ENCODE measurements at regions not wholly inside any gene's neighbourhood (a gene's known extent, or its start where the extent isn't known, plus 50 kb on each side); places are given as distances from the start of the nearest gene placed in this dataset.

DNA sequence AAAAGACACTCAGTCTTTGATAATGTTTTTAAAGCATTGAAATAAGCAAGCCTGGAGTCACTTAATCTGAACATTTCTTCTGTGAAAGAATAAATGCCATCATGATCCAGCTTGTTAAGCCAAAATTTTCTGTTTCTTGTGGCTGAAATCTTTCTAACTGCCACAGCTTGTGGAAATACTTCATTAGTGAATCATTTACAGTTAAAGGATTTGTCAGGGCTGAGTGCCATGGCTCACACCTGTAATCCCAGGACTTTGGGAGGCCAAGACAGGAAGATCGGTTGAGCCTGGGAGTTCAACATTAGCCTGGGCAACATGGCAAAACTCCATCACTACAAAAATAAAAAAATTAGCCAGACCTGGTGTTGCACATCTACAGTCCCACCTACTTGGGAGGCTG lies 93.3 kb upstream of the PDE5A start:
- DNase-seq (ENCODE audit: low read depth): no peak
- no peak overlapping the region for H3K4me3 ChIP-seq (ENCODE audit: low read length)
- TF ChIP-seq, protein P1, sequence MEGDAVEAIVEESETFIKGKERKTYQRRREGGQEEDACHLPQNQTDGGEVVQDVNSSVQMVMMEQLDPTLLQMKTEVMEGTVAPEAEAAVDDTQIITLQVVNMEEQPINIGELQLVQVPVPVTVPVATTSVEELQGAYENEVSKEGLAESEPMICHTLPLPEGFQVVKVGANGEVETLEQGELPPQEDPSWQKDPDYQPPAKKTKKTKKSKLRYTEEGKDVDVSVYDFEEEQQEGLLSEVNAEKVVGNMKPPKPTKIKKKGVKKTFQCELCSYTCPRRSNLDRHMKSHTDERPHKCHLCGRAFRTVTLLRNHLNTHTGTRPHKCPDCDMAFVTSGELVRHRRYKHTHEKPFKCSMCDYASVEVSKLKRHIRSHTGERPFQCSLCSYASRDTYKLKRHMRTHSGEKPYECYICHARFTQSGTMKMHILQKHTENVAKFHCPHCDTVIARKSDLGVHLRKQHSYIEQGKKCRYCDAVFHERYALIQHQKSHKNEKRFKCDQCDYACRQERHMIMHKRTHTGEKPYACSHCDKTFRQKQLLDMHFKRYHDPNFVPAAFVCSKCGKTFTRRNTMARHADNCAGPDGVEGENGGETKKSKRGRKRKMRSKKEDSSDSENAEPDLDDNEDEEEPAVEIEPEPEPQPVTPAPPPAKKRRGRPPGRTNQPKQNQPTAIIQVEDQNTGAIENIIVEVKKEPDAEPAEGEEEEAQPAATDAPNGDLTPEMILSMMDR (conservative IDR thresholded peaks at IDR 0.05; ENCODE audit: low read depth, low read length): no peak

DNA sequence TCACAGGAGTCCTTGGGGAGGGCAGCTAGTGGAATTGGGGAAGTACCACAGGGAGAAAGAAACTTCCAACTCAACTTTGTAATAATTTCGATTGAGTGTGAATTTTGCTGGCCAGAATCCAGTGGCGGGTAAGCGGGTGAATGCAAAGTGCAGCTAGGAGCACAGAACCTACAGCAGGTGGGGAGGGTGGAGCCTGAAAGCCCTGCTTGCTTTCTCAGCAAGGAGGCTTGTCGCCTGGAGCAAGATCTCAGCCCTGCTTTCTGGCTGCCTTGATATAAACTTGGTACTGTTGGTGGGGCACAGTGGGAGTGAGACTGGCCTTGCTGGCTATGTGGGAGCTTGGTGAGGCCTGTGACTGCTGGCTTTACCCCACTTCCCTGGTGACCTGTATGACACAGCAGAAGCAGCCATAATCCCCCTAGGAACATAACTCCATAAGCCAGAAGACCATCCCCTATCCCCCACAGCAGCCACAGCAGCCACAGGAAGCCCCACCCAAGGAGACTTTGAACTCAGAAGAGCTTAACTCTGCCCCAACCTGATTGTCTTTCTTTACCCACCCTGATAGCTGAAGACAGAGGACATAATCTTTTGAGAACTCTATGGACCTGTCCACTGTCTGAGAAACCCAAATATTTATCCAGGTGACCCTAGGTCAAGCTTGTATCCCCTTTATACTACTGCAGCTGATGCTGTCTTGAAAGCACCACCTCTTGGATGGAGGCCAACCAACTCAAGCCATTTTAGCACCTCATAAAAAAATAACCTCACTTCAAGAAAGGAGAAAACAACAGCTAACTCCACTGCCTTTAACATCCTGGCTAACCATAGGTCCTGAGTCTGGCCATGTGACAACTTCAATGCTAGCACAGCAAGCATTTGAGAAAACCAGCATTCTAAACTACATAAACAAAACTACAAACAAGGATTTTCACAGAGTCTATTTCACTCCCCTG lies 87.2 kb upstream of the PDE5A start:
- TF ChIP-seq, protein P1 (conservative IDR thresholded peaks at IDR 0.05; ENCODE audit: low read depth, low read length): no peak
- DNase-seq (ENCODE audit: low read depth): no peak
- no peak overlapping the region for H3K4me3 ChIP-seq (ENCODE audit: low read length)

DNA sequence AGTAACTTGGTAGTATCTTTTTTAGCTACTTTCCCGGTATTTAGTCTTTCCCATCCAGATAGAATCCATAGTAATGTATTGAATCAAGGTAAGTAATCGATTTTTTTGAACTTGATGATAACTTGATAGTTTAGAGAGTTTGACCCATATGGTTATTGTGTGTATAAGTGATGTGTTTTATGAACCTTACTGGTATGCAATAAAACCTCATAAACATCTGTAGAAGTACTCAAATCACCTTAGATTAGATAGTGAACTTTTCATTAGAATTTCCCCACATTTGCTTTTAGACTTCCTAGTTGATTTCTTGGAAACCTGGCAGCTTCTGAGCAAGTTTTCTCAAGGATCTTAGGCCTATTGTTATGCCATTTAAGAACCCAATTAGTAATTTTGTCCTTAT lies 80.8 kb upstream of the PDE5A start:
- DNase-seq (ENCODE audit: low read depth): no peak
- TF ChIP-seq, protein P1 (conservative IDR thresholded peaks at IDR 0.05; ENCODE audit: low read depth, low read length): no peak

DNA sequence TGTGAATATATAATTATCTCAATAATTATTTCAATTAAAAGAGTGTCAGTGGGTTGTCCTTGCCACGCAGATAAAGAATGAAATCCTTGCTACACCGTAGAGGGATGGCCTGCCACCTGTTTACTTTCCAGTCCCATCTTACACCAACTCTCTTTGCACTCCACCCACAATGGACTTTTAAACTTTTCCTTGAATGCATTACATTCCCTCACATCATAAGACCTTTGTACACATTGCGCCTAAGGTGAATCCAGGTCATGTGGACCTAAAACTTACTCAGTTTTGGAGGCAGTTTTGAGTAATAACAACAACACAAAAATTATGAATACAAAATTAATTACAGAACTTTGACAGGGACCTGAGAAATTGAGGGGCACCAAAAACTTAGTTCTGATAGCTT lies 78.7 kb upstream of the PDE5A start:
- TF ChIP-seq, protein P1 (conservative IDR thresholded peaks at IDR 0.05; ENCODE audit: low read depth, low read length): no peak
- no peak overlapping the region for H3K4me3 ChIP-seq (ENCODE audit: low read length)
- no peak for DNase-seq (ENCODE audit: low read depth)

More for the DNA sequence above, 80.8 kb upstream of the PDE5A start:
- no peak overlapping the region for H3K4me3 ChIP-seq (ENCODE audit: low read length)

DNA sequence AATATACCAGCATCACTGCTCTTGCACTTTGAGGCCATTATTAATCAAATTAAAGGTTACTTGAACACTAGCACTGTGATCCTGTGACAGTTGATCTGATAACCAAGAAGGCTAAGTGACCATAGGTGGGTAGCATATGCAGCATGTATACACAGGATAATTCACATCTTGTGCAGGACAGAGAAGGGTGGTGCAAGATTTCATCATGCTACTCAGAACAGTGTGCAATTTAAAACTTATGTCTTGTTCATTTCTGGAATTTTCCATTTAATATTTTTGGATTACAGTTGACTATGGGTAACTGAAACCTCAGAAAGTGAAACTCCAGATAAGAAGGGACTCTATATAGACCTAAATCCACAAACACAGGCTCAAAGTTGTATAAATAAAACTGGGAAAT lies 78.2 kb upstream of the PDE5A start:
- no peak for DNase-seq (ENCODE audit: low read depth)
- no peak overlapping the region for H3K4me3 ChIP-seq (ENCODE audit: low read length)
- TF ChIP-seq, protein P1 (conservative IDR thresholded peaks at IDR 0.05; ENCODE audit: low read depth, low read length): no peak

DNA sequence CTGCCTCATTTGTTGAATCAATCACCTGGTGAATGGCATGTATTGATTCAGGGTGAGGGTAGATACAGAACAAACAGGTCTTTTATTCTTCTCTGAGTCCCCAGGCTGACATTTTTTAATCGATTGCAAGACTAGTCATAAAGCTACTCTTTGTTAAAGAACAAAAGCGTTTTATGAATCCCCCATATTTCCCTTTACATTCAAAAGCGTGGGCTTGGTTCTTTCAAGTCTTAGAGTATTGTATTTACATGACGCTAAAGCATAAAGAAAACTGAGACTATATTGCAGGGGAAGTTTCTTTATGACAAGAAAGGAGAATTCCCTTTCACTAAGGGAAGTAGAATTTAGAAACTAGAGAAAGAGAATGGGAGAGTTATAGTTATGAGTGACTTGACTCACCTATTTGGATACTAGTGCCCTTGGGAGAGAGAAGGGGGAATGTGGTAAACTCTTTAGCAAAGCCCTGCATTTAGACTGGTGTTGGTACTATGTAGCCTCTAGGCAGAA lies 69.3 kb upstream of the PDE5A start:
- TF ChIP-seq, protein P1 (conservative IDR thresholded peaks at IDR 0.05; ENCODE audit: low read depth, low read length): no peak

DNA sequence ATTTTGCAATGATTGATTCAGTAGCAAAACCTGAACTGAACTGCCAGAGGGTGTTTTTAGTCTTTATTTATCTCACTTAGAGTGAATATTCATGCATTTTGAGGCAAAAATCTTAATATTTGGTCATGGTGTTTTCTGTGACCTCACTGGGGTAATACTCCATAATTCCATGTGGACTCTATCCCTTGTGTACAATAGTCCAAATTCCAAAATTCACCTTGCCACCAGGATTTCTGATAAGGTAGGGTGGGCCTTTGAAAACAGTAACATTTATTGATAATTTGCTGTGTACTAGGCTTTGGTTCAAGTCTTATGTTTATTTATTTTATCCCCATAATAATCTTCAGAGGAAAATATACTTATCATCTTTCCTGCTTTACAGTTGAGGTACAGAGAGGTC lies 68.4 kb upstream of the PDE5A start:
- H3K4me3 ChIP-seq (ENCODE audit: low read length): no peak overlapping the region
- no peak for DNase-seq (ENCODE audit: low read depth)
- TF ChIP-seq, protein P1 (conservative IDR thresholded peaks at IDR 0.05; ENCODE audit: low read depth, low read length): no peak

More for the DNA sequence above, 69.3 kb upstream of the PDE5A start:
- no peak overlapping the region for H3K4me3 ChIP-seq (ENCODE audit: low read length)
- no peak for DNase-seq (ENCODE audit: low read depth)
